ENCODE measurements at regions not wholly inside any gene's neighbourhood (a gene's known extent, or its start where the extent isn't known, plus 50 kb on each side); places are given as distances from the start of the nearest gene placed in this dataset.

DNA sequence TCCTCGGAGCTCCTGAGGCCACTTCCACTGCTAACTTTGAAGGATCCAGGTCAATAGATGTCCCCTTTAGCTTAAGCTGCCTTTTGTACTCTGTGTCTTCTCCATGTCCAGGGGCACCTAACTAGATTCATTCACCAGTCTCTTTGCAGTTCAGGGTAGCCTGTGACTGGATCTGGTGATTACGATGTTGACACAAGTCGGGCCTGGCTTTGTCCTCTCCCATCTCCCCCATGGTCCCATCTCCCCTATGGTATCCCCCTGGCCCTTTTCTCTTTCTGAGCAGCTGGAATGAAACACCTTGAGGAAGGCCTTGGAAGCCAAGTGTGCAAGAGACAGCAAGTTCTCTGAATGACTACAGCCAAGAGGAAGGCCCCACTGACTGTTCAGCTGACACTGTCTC is 417.9 kb upstream of the SMIM21 start:
- TF ChIP-seq DDX20 (tag; IDR thresholded peaks at IDR 0.05; ENCODE audit: low read depth) = no peak
- TF ChIP-seq, protein P1, sequence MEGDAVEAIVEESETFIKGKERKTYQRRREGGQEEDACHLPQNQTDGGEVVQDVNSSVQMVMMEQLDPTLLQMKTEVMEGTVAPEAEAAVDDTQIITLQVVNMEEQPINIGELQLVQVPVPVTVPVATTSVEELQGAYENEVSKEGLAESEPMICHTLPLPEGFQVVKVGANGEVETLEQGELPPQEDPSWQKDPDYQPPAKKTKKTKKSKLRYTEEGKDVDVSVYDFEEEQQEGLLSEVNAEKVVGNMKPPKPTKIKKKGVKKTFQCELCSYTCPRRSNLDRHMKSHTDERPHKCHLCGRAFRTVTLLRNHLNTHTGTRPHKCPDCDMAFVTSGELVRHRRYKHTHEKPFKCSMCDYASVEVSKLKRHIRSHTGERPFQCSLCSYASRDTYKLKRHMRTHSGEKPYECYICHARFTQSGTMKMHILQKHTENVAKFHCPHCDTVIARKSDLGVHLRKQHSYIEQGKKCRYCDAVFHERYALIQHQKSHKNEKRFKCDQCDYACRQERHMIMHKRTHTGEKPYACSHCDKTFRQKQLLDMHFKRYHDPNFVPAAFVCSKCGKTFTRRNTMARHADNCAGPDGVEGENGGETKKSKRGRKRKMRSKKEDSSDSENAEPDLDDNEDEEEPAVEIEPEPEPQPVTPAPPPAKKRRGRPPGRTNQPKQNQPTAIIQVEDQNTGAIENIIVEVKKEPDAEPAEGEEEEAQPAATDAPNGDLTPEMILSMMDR (IDR thresholded peaks at IDR 0.05 in 2 of 3, conservative IDR thresholded peaks at IDR 0.05 in 1 of 3; ENCODE audit: insufficient read depth in 2 of 3, low read depth in 1 of 3, low read length in 3 of 3) = no peak
- no peak for TF ChIP-seq NR2C1 (IDR thresholded peaks at IDR 0.05)
- no peak for TF ChIP-seq NR2C1 (tag; IDR thresholded peaks at IDR 0.05)
- no peak for TF ChIP-seq ARID2 (IDR thresholded peaks at IDR 0.05)
- TF ChIP-seq ZNF165 (CRISPR knock-in tag; IDR thresholded peaks at IDR 0.05; ENCODE audit: borderline replicate concordance) = no peak
- TF ChIP-seq CBX8 (IDR thresholded peaks at IDR 0.05; ENCODE audit: borderline replicate concordance, extremely low read depth, low read depth, low read length, poor library complexity, severe bottlenecking) = no peak

Measured in K562 (cell line).